Activated CD4-positive, alpha-beta T cell treated with anti-CD3 and anti-CD28 coated beads, Interleukin-2, amount 50 U/mL, for 48 hours (primary cell): ENCODE measurements at regions not wholly inside any gene's neighbourhood (a gene's known extent, or its start where the extent isn't known, plus 50 kb on each side); places are given as distances from the start of the nearest gene placed in this dataset.
A peak's percentile ranks its signal among the peaks of the same experiment; 100 is the strongest.
"Not testable (repeated sequence)": the region's sequence is repeated elsewhere in the genome, so short reads cannot be mapped to it uniquely, and the experiment has no call there.

Source experiments
- DNase-seq, 2 experiments: peaks; one replicate each; pipeline ENCODE4 v3.0.0-alpha.2; 2020

DNA sequence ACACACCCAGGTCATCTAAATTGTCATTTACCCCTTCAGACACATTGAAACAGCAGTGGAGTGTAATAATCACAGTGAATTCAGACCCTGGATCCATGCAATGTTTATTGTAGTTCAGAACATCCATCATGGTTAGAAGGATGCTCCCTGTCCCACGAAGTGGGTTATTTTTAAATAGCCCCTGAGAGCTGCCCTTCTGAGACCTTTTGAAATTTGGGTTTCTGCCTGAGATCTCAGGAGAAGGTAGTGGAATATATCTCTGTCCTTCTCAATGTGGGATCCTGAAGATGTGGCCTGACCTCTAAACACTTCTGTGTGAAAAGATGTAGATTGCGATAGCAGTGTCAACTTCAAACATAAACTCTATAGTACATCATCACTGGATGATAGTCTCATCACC lies 1080.6 kb downstream of the TMEM121 start:
- DNase-seq, result no peak

DNA sequence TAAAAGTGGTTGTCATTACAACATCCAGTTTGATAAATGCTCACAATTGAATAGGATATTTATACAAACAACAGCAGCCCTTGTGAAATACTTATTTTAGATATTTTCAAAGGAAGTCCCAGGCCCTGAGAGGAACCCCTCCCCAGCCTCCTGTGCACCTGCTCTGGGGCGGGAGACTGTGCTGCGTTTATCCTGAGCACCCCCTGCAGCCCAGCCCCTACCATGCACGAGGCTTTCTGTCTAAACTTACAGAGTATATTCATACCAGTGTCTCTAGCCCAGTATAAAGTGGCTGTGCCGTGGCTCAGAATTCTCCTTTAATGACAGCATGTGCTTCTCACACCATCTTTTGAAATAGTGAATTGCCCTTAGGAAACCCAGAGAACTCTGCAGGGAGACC lies 1084.3 kb downstream of the TMEM121 start:
- no peak for DNase-seq

DNA sequence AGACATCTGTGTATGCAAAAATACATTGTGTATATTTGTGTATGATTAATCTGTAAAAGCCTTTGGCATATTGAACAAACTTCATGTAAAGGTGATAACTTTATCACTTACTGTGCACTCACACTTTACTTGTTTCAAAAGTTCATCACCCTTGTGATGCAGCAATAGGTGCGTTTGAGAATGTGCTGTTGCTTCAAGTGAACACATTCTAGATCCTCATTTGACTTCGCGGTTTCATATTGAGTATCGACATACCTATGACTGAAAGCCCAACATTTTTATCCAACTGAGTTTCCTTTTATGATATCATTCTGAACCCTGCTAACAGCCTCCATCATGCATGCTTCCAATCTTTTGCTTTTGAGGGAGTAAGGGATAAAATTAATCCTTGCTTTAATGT lies 1086.9 kb downstream of the TMEM121 start:
- no peak for DNase-seq

DNA sequence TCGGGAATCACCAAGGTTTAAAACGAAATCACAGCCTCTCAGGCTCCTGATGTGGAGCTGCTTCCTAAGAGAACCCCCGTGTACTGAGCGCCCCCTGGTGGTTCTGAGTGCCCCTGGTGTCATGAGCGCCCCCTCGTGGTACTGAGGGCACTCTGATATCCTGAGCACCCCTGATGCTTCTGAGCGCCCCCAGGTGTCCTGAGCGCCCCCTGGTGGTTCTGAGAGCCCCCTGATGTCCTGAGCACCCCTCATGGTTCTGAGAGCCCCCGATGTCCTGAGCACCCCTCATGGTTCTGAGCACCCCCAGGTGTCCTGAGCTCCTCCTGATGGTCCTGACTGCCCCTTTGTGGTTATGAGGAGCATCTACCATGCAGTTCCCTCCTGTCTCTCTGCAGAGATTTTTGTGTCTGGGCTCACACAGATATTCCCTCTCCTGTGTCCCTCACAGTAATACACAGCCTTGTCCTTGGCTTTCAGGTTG lies 1092.1 kb downstream of the TMEM121 start:
- peak; percentile 89 to 91 for DNase-seq

DNA sequence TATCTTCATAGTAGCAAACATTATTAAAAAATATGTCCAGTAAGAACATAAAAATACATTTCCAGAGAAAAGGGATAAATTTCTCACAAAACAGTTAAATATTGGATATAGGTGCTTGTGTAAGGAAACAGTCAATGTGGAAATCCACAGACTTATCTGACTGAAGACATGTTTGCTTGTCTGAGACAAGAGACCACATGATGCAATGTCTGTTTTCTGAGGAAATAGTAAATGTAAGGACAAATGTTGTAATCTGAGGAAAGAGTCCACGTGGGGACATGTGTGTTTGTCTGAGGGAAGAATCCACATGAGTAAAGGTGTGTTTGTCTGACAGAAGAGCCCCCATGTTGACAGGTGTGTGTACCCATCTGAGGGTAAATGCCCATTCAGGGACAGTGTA lies 1093.2 kb downstream of the TMEM121 start:
- no peak for DNase-seq

DNA sequence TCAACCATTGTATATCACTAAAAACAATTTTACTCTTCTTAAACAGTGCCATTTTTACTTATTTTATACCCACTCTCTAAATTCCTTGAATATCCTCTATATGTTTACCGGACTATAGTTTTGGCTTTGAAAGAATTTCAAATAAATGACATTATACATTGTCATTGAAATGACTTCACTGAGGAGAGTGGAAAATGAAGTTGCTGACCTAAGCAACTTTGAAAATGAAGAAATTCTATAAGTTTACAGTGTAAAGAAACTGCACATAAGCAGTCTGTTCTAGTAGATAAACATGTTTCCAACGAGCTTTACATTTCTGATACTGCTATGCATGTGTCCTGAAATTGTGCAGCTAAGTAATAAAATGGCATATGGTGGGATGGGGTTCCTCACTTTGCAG lies 1094.0 kb downstream of the TMEM121 start:
- no peak for DNase-seq

DNA sequence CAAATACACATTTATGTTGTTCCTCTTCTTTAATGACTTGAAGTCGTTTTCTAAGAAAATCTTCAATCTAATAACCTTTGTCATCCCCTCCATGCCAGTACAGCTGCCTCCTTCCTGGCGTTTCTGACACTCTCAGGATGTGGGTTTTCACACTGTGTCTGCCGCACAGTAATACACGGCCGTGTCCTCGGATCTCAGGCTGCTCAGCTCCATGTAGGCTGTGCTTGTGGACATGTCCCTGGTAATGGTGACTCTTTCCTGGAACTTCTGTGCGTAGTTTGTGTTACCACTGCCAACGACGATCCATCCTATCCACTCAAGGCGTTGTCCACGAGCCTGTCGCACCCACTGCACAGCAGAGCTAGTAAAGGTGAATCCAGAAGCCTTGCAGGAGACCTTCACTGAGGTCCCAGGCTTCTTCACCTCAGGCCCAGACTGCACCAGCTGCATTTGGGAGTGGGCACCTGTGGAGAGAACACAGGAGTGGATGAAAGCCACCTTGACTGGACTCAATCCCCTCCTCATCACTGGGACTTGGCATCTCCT lies 1095.9 kb downstream of the TMEM121 start:
- DNase-seq, result peak in 1 of 2 experiments; percentile 9

DNA sequence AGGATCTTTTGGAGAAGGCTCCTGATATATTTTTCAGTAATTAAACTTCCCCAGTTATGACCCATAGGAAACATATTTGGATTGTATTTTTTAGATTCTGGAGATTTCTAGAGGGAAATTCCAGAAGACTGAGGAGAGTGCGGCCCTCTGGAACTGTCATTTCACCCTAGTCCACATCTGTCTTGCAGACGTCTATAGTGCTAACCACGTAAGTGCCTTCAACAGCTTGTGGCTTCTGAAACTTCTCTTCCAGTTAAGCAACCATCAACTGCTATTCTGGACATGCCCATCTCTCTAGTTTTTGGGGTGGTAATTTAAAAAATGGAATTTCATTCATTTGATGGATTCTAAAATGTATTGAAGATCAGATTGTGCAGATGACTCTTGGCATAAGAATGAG lies 1098.8 kb downstream of the TMEM121 start:
- DNase-seq, result no peak

DNA sequence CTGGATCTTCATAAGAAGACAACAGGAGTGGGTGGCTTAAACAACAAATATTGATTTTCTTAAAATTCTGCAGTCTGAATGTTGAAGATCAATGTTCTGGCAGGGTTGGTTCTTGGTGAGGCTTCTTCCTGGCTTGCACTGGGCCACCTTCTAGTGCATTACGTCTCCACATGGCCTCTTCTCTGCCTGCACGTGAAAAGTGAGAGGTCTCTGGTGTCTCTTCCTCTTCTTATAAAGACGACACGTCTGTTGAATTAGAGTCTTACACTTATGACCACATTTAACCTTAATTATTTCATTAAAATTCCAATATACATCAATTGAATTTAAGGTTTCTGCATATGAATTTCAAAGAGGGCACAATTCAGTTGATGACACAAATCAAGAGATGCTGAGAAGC lies 1100.1 kb downstream of the TMEM121 start:
- not testable (repeated sequence) for DNase-seq

DNA sequence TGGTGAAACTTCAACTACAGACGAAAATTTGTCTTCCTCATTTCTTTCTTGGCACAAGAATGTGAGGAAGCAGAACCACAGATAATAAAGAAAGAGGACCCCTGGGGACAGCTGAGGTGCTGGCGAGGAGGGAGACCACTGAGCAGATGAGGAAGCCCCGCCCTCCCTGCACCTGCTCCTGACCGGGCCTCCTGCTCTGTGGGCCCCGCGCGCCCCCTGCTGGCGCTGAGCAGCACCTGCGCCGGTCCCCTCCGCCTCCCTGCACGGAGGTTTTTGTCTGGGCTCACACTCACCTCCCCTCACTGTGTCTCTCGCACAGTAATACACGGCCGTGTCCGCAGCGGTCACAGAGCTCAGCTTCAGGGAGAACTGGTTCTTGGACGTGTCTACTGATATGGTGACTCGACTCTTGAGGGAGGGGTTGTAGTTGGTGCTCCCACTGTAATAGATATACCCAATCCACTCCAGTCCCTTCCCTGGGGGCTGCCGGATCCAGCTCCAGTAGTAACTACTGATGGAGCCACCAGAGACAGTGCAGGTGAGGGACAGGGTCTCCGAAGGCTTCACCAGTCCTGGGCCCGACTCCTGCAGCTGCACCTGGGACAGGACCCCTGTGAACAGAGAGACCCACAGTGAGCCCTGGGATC lies 1100.7 kb downstream of the TMEM121 start:
- DNase-seq, result peak; percentile 65 to 69

DNA sequence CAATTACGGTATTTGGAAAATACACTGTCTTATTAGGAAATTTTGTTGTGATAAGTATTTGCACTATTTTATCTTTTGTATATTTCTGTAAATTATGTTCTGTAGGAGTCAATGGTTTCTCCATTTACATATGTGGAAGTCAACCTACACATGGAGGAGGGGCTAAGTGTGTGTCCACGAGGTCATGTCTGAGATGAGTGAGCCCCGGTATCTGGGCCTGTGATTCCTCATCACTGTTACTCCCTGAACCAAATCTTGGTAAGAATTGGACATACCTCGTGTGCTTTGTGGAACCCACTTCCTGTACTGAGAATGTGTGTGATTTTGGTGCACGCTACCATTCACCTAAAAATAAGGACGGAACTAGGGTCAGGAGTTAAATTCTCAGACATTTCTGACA lies 1105.5 kb downstream of the TMEM121 start:
- DNase-seq, result no peak

DNA sequence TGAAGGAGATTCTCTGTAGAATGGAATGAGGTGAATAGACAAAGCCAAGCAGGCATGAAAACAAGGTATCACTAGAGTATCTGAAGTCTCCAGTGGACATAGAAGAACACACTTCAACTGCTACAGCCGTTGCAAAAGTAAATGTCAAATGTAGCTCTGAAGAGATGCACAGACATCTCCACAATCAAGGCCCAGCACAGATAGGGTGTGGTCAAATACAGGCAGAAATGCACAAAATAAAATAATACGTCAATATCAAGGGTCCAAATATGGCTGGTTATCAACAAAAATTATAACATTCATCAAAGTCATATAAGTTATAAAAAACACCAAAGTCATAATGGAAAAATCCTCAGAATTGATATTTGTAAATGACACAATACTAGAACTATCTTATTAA lies 1107.3 kb downstream of the TMEM121 start:
- DNase-seq, result no peak

DNA sequence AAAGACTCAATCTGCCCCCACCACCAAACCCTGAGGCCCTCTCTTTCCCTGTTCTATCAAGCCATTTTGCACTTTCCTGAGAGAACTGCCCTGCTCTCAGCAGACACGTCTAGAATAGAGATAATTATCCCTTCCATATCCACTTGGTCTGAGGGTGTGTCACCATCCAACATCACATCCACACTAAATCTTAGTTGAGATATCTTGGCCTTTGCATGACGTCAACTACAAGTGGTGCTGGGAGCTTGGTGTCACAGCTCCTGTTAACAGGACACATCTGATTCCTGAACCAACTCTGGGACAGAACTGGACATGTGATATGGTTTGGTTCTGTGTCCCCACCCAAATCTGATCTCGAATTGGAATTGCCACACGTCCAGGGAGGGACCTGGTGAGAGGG lies 1109.2 kb downstream of the TMEM121 start:
- no peak for DNase-seq

DNA sequence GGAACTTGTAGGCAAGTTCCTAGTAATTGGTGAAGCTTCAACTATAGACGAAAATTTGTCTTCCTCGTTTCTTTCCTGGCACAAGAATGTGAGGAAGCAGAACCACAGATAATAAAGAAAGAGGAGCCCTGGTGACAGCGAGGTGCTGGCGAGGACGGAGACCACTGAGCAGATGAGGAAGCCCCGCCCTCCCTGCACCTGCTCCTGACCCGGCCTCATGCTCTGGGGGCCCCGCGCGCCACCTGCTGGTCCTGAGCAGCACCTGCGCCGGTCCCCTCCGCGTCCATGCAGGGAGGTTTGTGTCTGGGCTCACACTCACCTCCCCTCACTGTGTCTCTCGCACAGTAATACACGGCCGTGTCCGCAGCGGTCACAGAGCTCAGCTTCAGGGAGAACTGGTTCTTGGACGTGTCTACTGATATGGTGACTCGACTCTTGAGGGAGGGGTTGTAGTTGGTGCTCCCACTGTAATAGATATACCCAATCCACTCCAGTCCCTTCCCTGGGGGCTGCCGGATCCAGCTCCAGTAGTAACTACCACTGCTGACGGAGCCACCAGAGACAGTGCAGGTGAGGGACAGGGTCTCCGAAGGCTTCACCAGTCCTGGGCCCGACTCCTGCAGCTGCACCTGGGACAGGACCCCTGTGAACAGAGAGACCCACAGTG lies 1112.5 kb downstream of the TMEM121 start:
- DNase-seq, result peak; percentile 10 to 32

DNA sequence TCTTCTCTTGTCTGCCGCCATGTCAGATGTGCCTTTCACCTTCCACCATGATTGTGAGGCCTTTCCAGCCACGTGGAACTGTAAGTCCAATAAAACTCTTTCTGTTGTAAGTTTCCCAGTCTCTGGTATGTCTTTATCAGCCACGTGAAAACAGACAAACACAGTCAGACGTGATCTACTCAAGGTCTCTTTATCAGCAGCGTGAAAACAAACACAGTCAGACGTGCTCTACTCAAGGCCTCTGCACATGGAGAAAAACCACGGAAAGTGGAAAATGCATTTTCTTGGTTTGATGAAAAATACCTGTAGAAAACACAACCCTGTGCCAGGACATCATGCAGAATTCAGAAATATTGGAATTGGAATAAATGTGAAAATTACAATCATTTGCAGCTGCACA lies 1115.7 kb downstream of the TMEM121 start:
- DNase-seq, result no peak

DNA sequence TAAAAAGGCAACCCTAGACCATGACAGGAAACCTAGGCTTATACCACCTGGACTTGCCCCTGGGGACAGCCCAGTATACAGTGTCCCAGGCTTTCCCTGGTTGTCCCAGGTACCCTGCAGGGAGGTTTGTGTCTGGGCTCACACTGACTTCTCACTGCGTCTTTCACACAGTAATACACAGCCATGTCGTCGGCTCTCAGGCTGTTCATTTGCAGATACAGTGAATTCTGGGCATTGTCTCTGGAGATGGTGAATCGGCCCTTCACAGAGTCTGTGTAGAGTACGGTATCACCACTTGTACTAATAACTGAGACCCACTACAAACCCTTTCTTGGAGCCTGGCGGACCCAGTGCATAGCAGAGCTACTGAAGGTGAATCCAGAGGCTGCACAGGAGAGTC lies 1116.6 kb downstream of the TMEM121 start:
- DNase-seq, result not testable (repeated sequence)

DNA sequence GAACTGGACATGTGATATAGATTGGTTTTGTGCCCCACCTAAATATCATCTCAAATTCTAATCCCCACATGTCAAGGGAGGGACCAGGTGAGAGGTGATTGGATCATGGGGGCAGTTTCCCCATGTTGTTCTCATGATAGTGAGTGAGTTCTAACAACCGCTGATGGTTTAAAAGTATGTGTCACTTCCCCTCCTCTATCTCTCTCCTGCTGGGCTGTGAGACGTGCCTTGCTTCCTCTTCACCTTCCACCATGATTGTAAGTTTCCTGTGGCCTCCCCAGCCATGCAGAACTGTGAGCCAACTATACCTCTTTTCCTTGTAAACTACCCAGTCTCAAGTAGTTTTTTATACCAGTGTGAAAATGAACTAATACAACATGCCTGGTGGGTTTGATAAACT lies 1122.5 kb downstream of the TMEM121 start:
- not testable (repeated sequence) for DNase-seq

DNA sequence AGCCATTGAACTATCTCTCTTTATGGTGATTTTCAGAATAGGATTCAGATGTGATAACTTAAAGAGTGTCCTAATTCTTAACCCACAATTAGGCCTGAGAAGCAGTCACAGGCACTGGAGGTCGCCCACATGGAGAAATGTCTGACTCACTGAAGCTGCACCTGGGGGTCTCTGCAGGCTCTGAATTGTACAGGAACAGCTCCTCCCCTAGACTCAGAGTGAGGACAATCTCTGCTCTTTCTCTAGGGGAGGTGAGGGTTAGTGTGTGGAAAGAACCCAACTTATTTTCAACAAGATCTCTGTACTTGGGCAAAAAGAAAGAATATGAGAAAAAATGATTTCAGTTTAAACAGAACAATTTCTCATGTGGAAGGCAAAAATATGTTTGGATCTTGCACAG lies 1124.6 kb downstream of the TMEM121 start:
- DNase-seq, result no peak

DNA sequence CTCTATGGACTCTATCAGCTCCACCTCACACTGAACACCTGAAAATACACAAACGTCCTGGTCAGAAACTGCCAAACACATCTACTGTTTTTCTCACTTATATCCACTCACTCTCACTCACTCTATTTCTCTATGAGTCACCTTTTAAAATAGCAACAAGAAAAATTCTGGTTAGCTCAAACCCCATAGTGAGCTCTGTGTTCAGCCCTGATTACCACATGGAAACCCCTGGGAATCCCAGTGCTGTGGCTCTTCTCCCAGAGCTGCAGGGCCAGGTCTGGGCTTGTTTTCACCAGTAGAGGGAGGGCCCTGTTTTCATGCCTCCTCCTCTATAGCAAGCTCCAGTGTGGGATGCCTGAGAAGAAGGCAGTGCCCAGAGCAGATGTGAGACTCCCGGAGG lies 1126.1 kb downstream of the TMEM121 start:
- no peak for DNase-seq

DNA sequence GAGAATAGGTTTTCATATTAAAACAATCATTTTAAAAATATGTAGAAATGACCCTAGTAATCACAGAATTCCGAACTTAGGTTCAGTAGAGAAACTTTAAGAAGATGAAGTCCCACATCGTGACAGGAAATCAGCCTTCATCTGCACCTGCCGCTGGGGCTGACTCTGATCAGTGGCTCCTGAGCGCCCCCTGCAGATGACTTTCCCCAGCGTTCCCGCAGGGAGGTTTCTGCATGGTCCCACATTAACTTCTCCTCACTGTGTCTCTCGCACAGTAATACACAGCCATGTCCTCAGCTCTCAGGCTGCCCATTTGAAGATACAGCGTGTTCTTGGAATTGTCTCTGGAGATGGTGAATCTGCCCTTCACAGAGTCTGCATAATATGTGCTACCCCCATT lies 1131.1 kb downstream of the TMEM121 start:
- DNase-seq, result peak; percentile 70 to 74

DNA sequence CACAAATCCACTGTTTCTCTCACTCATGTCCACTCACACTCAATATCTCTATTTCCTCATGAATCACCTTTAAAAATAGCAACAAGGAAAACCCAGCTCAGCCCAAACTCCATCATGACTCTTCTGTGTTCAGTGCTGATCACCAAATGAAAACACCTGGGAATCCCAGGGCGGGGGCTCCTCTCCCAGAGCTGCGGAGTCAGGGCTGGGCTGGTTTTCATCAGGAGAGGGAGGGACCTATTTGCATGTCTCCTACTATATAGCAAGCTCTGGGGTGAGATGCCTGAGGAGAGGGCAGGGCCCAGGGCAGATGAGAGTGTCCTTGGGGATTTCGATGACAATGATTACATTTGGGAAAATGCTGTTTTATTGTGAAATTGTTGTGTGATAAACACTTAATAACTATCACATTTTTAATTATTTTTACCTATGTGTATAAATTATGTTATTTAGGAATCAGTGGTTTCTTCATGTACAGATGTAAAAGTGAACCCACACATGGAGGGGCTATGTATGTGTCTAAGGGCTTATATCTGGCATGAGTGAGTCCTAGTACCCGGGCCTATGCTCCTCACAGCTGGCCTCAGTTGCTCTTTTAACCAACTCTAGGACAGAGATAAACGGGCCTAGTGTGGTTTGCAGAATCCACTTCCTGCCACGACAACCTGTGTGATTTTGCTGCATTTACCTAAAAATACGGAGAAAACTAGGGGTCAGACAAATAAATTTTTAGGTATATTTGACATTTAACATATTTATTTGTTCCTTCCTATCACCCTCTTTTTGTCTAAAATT lies 1131.9 kb downstream of the TMEM121 start:
- not testable (repeated sequence) for DNase-seq

DNA sequence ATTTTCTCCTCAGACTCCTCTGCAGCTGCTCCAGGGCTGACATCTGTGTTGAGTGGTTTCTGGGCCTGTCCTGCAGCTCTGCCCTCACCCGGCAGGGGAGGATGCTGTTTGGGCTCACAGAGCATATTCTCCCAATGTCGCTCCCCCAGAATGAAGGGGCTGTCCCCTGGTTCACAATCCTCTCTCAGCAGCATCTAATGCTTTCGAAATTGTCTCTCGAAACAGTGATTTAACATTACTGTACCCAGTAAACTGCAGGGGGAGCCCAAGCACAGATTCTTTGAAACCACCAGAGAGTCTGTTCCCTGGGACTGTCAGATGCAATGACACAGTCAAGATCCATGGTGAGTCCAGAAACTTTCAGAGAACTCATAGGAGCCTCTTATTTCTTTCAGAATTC lies 1135.2 kb downstream of the TMEM121 start:
- peak; percentile 39 to 59 for DNase-seq

DNA sequence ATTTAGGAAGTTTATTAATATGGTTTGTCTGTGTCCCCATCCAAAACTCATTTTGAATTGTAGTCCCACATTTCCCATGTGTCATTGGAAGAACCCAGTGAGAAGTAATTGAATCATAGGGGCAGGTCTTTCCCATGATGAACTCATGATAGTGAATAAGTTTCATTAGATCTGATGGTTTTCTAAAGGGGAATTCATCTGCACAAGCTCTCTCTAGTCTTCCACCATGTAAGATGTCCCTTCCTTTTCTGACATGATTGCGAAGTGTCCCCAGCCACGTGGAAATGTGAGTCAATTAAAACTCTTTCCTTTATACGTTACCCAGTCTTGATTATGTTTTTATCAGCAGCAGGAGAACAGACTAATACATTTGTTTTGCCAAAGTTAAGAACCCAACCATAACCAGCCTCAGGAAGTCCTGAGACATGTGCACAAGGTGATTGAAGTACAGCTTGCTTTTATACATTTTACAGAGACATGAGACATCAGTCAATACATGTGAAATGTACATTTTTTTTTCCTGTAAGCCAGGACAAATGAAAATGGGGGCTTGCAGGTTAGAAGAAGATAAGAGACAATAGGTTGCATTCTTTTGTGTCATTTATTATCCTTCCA lies 1136.7 kb downstream of the TMEM121 start:
- no peak for DNase-seq
